ENCODE measurements at regions not wholly inside any gene's neighbourhood (a gene's known extent, or its start where the extent isn't known, plus 50 kb on each side); places are given as distances from the start of the nearest gene placed in this dataset.
"Not testable (repeated sequence)": the region's sequence is repeated elsewhere in the genome, so short reads cannot be mapped to it uniquely, and the experiment has no call there.

- Histone ChIP-seq H3K4me1 (ENCODE audit: low read depth) (peaks cover 12% of the 10 kb centered on the region), H3K36me3 (no peaks in the 10 kb centered on the region), H3K9me3 (ENCODE audit: low read depth) (no peaks in the 10 kb centered on the region), H3K27me3 (no peaks in the 10 kb centered on the region), H3K4me3 (no peak overlapping the region), H3K27ac (no peak overlapping the region)
- TF ChIP-seq CTCF (IDR thresholded peaks at IDR 0.05; ENCODE audit: low read depth, low read length) = no peak
- DNase-seq (ENCODE audit: low read depth in 1 of 2, low spot score in 1 of 2) = no peak
Measured at GRCh38 chr2:64743739-64744330, 90.1 kb upstream of the SERTAD2 start.

GRCh38 chr2:64745562-64745961 is 91.8 kb upstream of the SERTAD2 start:
- Histone ChIP-seq H3K4me3 (no peak overlapping the region), H3K9me3 (ENCODE audit: low read depth) (no peaks in the 10 kb centered on the region), H3K36me3 (no peaks in the 10 kb centered on the region), H3K4me1 (ENCODE audit: low read depth) (peaks cover 19% of the 10 kb centered on the region), H3K27ac (no peak overlapping the region), H3K27me3 (no peaks in the 10 kb centered on the region)
- DNase-seq (ENCODE audit: low read depth in 1 of 2, low spot score in 1 of 2) = peak in 1 of 2 donors; percentile 32
- TF ChIP-seq CTCF (IDR thresholded peaks at IDR 0.05; ENCODE audit: low read depth, low read length) = no peak

- H3K4me3 ChIP-seq; H3K36me3 ChIP-seq; H3K9me3 ChIP-seq (ENCODE audit: low read depth); H3K27ac ChIP-seq; H3K27me3 ChIP-seq; DNase-seq (ENCODE audit: low read depth in 1 of 2, low spot score in 1 of 2): not testable (repeated sequence)
- peaks cover 26% of the 10 kb centered on the region for H3K4me1 ChIP-seq (ENCODE audit: low read depth)
Measured at GRCh38 chr2:64747690-64748091, 94.0 kb upstream of the SERTAD2 start.

- Histone ChIP-seq H3K27me3 (no peaks in the 10 kb centered on the region), H3K27ac (no peak overlapping the region), H3K9me3 (ENCODE audit: low read depth) (no peaks in the 10 kb centered on the region), H3K4me1 (ENCODE audit: low read depth) (peaks cover 29% of the 10 kb centered on the region), H3K4me3 (no peak overlapping the region), H3K36me3 (no peaks in the 10 kb centered on the region)
- no peak for DNase-seq (ENCODE audit: low read depth in 1 of 2, low spot score in 1 of 2)
- TF ChIP-seq CTCF (IDR thresholded peaks at IDR 0.05; ENCODE audit: low read depth, low read length) = no peak
Measured at GRCh38 chr2:64748147-64748546, 94.4 kb upstream of the SERTAD2 start.

- no peak for TF ChIP-seq CTCF (IDR thresholded peaks at IDR 0.05; ENCODE audit: low read depth, low read length)
- H3K4me3 ChIP-seq = no peak overlapping the region
- H3K36me3 ChIP-seq = no peaks in the 10 kb centered on the region
- no peaks in the 10 kb centered on the region for H3K9me3 ChIP-seq (ENCODE audit: low read depth)
- peak overlapping the region; percentile 83 for H3K27ac ChIP-seq
- DNase-seq (ENCODE audit: low read depth in 1 of 2, low spot score in 1 of 2) = no peak
- H3K27me3 ChIP-seq = no peaks in the 10 kb centered on the region
- peaks cover 33% of the 10 kb centered on the region for H3K4me1 ChIP-seq (ENCODE audit: low read depth)
Measured at GRCh38 chr2:64748561-64748960, 94.8 kb upstream of the SERTAD2 start.

GRCh38 chr2:64749446-64749845 is 95.7 kb upstream of the SERTAD2 start:
- no peaks in the 10 kb centered on the region for H3K36me3 ChIP-seq
- peak overlapping the region; percentile 59 for H3K4me3 ChIP-seq
- peaks cover 34% of the 10 kb centered on the region for H3K4me1 ChIP-seq (ENCODE audit: low read depth)
- H3K9me3 ChIP-seq (ENCODE audit: low read depth) = no peaks in the 10 kb centered on the region
- no peak for DNase-seq (ENCODE audit: low read depth in 1 of 2, low spot score in 1 of 2)
- no peaks in the 10 kb centered on the region for H3K27me3 ChIP-seq
- no peak for TF ChIP-seq CTCF (IDR thresholded peaks at IDR 0.05; ENCODE audit: low read depth, low read length)
- peak overlapping the region; percentile 83 for H3K27ac ChIP-seq
